ENCODE measurements at regions not wholly inside any gene's neighbourhood (a gene's known extent, or its start where the extent isn't known, plus 50 kb on each side); places are given as distances from the start of the nearest gene placed in this dataset.

DNA sequence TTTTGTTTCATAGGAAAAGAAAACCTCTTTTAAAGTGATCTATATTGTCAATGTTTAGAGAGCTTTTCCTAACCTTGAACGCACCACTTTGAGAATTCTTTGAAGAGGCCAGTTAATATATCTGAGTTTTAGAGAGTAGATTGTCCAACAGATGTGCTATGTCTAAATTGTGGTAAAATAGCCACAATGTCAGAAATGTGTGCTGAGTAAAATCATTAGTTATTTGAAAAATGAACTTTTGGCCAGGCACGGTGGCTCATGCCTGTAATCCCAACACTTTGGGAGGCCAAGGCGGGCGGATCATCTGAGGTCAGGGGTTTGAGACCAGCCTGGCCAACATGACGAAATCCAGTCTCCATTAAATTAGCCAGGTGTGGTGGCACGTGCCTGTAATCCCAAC is 61.6 kb upstream of the KIAA1217 start:
- Histone ChIP-seq H3K9me3 (no peaks in the 10 kb centered on the region), H3K27me3 (no peaks in the 10 kb centered on the region), H3K27ac (no peak overlapping the region), H3K4me1 (ENCODE audit: control insufficient read depth in 1 of 2, insufficient read depth in 1 of 2, low read depth in 1 of 2, low read length in 1 of 2) (no peaks in the 10 kb centered on the region), H3K4me3 (ENCODE audit: low read depth in 1 of 2, low read length in 1 of 2) (no peak overlapping the region), H3K36me3 (no peaks in the 10 kb centered on the region)
- TF ChIP-seq, protein P1, sequence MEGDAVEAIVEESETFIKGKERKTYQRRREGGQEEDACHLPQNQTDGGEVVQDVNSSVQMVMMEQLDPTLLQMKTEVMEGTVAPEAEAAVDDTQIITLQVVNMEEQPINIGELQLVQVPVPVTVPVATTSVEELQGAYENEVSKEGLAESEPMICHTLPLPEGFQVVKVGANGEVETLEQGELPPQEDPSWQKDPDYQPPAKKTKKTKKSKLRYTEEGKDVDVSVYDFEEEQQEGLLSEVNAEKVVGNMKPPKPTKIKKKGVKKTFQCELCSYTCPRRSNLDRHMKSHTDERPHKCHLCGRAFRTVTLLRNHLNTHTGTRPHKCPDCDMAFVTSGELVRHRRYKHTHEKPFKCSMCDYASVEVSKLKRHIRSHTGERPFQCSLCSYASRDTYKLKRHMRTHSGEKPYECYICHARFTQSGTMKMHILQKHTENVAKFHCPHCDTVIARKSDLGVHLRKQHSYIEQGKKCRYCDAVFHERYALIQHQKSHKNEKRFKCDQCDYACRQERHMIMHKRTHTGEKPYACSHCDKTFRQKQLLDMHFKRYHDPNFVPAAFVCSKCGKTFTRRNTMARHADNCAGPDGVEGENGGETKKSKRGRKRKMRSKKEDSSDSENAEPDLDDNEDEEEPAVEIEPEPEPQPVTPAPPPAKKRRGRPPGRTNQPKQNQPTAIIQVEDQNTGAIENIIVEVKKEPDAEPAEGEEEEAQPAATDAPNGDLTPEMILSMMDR (IDR thresholded peaks at IDR 0.05): no peak

DNA sequence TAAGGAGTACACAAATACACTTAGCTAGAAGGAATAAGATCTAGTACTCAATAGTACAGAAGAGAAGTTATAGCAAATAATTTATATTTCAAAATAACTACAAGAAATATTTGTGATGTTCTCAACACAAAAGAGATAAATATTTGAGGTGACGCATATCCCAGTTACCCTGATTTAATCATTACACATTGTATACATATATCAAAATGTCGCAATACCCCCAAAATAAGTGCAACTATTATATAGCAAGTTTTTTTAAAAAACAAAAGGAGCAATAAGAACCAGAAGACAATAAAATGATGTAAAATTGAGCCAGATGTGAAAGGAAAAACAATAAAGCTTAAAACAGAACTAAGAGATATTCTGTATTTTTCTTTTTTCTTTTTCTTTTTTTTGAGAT is 59.3 kb upstream of the KIAA1217 start:
- no peak overlapping the region for H3K27ac ChIP-seq
- no peaks in the 10 kb centered on the region for H3K9me3 ChIP-seq
- no peaks in the 10 kb centered on the region for H3K27me3 ChIP-seq
- no peaks in the 10 kb centered on the region for H3K4me1 ChIP-seq (ENCODE audit: control insufficient read depth in 1 of 2, insufficient read depth in 1 of 2, low read depth in 1 of 2, low read length in 1 of 2)
- no peaks in the 10 kb centered on the region for H3K36me3 ChIP-seq
- TF ChIP-seq, protein P1 (IDR thresholded peaks at IDR 0.05): no peak
- no peak overlapping the region for H3K4me3 ChIP-seq (ENCODE audit: low read depth in 1 of 2, low read length in 1 of 2)

DNA sequence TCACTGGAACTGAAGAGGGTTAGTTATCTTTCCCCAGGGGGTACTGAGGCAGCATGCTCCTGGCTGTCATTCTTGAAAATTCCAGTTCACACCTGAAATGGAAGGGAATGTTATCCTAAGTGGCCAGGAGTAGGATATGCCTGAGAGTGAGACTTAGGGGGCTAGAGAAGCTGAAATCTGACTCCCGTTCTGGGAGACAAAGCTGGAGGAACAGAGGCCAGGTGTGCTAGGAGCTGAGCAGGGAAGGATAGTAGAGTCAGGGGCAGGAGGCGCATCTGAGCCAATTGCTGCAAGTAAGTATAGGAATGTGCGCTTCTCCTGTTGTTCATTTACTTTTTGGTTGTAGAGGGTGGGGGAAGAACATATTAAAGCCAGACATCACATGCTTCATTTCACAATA is 58.1 kb upstream of the KIAA1217 start:
- H3K9me3 ChIP-seq: no peaks in the 10 kb centered on the region
- H3K27me3 ChIP-seq: no peaks in the 10 kb centered on the region
- TF ChIP-seq, protein P1 (IDR thresholded peaks at IDR 0.05): no peak
- no peak overlapping the region for H3K27ac ChIP-seq
- no peaks in the 10 kb centered on the region for H3K4me1 ChIP-seq (ENCODE audit: control insufficient read depth in 1 of 2, insufficient read depth in 1 of 2, low read depth in 1 of 2, low read length in 1 of 2)
- no peaks in the 10 kb centered on the region for H3K36me3 ChIP-seq
- H3K4me3 ChIP-seq (ENCODE audit: low read depth in 1 of 2, low read length in 1 of 2): no peak overlapping the region

DNA sequence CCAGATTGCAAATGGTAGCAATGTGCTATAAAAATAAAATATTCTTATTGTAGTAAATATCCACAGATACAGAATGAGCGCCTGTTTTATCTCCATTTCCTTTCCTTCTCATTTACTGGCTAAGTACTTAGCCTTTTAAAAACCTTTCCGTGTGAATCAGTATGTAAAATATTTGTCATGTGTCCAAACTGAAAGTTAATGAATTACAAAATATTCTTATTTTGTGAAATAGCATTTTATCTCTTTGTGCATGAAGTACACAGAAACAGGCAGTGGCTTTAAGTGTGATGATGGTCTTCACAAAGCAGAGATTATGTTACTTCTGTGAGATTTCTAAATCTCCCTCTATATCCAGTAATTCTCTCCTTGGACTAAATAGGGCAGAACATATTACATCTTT is 56.7 kb upstream of the KIAA1217 start:
- no peaks in the 10 kb centered on the region for H3K27me3 ChIP-seq

DNA sequence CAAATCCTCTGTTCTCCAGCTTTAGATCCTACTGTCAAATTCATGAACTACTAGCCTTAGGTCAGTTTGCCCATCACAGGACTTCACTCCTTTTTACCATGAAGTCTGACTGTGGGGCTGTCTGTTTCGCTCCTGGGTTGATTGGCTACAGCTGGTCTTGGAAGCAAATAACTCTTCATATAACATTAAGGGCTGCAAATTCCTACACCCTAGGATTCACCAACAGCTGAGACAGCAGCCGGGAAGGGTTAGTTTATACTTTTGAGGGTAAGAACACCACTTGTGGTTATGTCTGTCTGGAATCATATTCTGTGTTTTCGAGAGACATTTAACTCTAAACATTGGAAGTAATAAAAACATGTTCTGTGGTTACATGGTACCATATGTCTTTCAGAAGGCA is 55.9 kb upstream of the KIAA1217 start:
- no peaks in the 10 kb centered on the region for H3K9me3 ChIP-seq
- no peak overlapping the region for H3K4me3 ChIP-seq (ENCODE audit: low read depth in 1 of 2, low read length in 1 of 2)
- TF ChIP-seq, protein P1 (IDR thresholded peaks at IDR 0.05): no peak
- H3K27me3 ChIP-seq: no peaks in the 10 kb centered on the region
- no peak overlapping the region for H3K27ac ChIP-seq
- no peaks in the 10 kb centered on the region for H3K4me1 ChIP-seq (ENCODE audit: control insufficient read depth in 1 of 2, insufficient read depth in 1 of 2, low read depth in 1 of 2, low read length in 1 of 2)
- no peaks in the 10 kb centered on the region for H3K36me3 ChIP-seq

More for the DNA sequence above, 56.7 kb upstream of the KIAA1217 start:
- no peaks in the 10 kb centered on the region for H3K36me3 ChIP-seq
- H3K4me1 ChIP-seq (ENCODE audit: control insufficient read depth in 1 of 2, insufficient read depth in 1 of 2, low read depth in 1 of 2, low read length in 1 of 2): no peaks in the 10 kb centered on the region
- no peaks in the 10 kb centered on the region for H3K9me3 ChIP-seq
- TF ChIP-seq, protein P1 (IDR thresholded peaks at IDR 0.05): no peak
- H3K4me3 ChIP-seq (ENCODE audit: low read depth in 1 of 2, low read length in 1 of 2): no peak overlapping the region
- H3K27ac ChIP-seq: no peak overlapping the region

DNA sequence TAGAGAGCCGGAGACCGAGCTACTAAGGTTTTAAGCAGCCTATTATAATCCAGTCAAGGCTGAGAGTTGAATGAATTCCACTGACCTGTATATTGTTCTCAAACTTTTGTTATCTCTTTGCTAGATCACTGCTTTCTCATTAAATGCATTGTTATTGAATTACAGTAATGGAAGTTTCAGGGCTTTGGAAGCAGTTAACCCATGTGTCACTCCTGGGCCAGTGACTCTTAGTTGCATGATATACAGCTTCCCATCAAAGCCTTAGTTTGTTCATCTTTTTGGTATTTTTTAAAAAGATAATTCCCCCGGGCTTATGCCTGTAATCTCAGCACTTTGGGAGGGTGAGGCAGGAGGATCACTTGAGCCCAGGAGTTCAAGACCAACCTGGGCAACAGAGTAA is 55.4 kb upstream of the KIAA1217 start:
- TF ChIP-seq, protein P1 (IDR thresholded peaks at IDR 0.05): no peak
- H3K9me3 ChIP-seq: no peaks in the 10 kb centered on the region
- H3K27ac ChIP-seq: no peak overlapping the region
- no peaks in the 10 kb centered on the region for H3K4me1 ChIP-seq (ENCODE audit: control insufficient read depth in 1 of 2, insufficient read depth in 1 of 2, low read depth in 1 of 2, low read length in 1 of 2)
- H3K27me3 ChIP-seq: no peaks in the 10 kb centered on the region
- H3K4me3 ChIP-seq (ENCODE audit: low read depth in 1 of 2, low read length in 1 of 2): no peak overlapping the region
- no peaks in the 10 kb centered on the region for H3K36me3 ChIP-seq

Measured in neutrophil (primary cell).